ENCODE measurements at regions not wholly inside any gene's neighbourhood (a gene's known extent, or its start where the extent isn't known, plus 50 kb on each side); places are given as distances from the start of the nearest gene placed in this dataset.
"Not testable (repeated sequence)": the region's sequence is repeated elsewhere in the genome, so short reads cannot be mapped to it uniquely, and the experiment has no call there.

- DNase-seq (ENCODE audit: low read depth in 2 of 2, low spot score in 1 of 2), result no peak
Measured at GRCh38 chr1:112818990-112819689, 104.0 kb upstream of the PPM1J start.

GRCh38 chr1:112817555-112818373 is 102.6 kb upstream of the PPM1J start:
- no peak for DNase-seq (ENCODE audit: low read depth in 2 of 2, low spot score in 1 of 2)

- DNase-seq (ENCODE audit: low read depth in 2 of 2, low spot score in 1 of 2), result no peak
Measured at GRCh38 chr1:112815376-112815775, 100.2 kb upstream of the PPM1J start.

- not testable (repeated sequence) for DNase-seq (ENCODE audit: low read depth in 2 of 2, low spot score in 1 of 2)
Measured at GRCh38 chr1:112814645-112815044, 99.5 kb upstream of the PPM1J start.

GRCh38 chr1:112808861-112809684 is 93.9 kb upstream of the PPM1J start:
- DNase-seq (ENCODE audit: low read depth in 2 of 2, low spot score in 1 of 2), result peak; percentile 5 to 39

- DNase-seq (ENCODE audit: low read depth in 2 of 2, low spot score in 1 of 2), result no peak
Measured at GRCh38 chr1:112807999-112808398, 92.9 kb upstream of the PPM1J start.

GRCh38 chr1:112807117-112807516 is 92.0 kb upstream of the PPM1J start:
- no peak for DNase-seq (ENCODE audit: low read depth in 2 of 2, low spot score in 1 of 2)

- DNase-seq (ENCODE audit: low read depth in 2 of 2, low spot score in 1 of 2), result no peak
Measured at GRCh38 chr1:112806090-112806642, 91.0 kb upstream of the PPM1J start.

- DNase-seq (ENCODE audit: low read depth in 2 of 2, low spot score in 1 of 2), result no peak
Measured at GRCh38 chr1:112805155-112805853, 90.2 kb upstream of the PPM1J start.

- DNase-seq (ENCODE audit: low read depth in 2 of 2, low spot score in 1 of 2), result peak in 1 of 2 donors; percentile 1
Measured at GRCh38 chr1:112803906-112804762, 89.0 kb upstream of the PPM1J start.

GRCh38 chr1:112800289-112800688 is 85.2 kb upstream of the PPM1J start:
- no peak for DNase-seq (ENCODE audit: low read depth in 2 of 2, low spot score in 1 of 2)

- no peak for DNase-seq (ENCODE audit: low read depth in 2 of 2, low spot score in 1 of 2)
Measured at GRCh38 chr1:112798292-112798691, 83.2 kb upstream of the PPM1J start.

GRCh38 chr1:112797224-112797623 is 82.1 kb upstream of the PPM1J start:
- no peak for DNase-seq (ENCODE audit: low read depth in 2 of 2, low spot score in 1 of 2)

GRCh38 chr1:112794654-112795239 is 79.6 kb upstream of the PPM1J start:
- no peak for DNase-seq (ENCODE audit: low read depth in 2 of 2, low spot score in 1 of 2)

GRCh38 chr1:112793631-112794565 is 78.8 kb upstream of the PPM1J start:
- DNase-seq (ENCODE audit: low read depth in 2 of 2, low spot score in 1 of 2), result no peak

- DNase-seq (ENCODE audit: low read depth in 2 of 2, low spot score in 1 of 2), result no peak
Measured at GRCh38 chr1:112791723-112792104, 76.6 kb upstream of the PPM1J start.

GRCh38 chr1:112790920-112791722 is 76.0 kb upstream of the PPM1J start:
- DNase-seq (ENCODE audit: low read depth in 2 of 2, low spot score in 1 of 2), result no peak

GRCh38 chr1:112788561-112788960 is 73.4 kb upstream of the PPM1J start:
- no peak for DNase-seq (ENCODE audit: low read depth in 2 of 2, low spot score in 1 of 2)

Measured in stimulated activated CD8-positive, alpha-beta memory T cell treated with anti-CD3 and anti-CD28 coated beads, Interleukin-4, amount 100 ng/mL, for 1 hour (primary cell).